GM23338 (cell line): ENCODE measurements at regions not wholly inside any gene's neighbourhood (a gene's known extent, or its start where the extent isn't known, plus 50 kb on each side); places are given as distances from the start of the nearest gene placed in this dataset.

Experiments
- ATAC-seq: fragments of 200-7000 bp; cut with Tn5 transposase; 3 replicates; pipeline ENCODE4 v1.9.1; 2020
- DNase-seq: peaks from one replicate; pipeline ENCODE4 v3.0.0-alpha.2; 2015; ENCODE audit warnings: low spot score
- H2AFZ ChIP-seq: fragments of 200-600 bp; sonication (generic); 2 replicates; pipeline ENCODE4 v1.8.0; 2016; ENCODE audit warnings: antibody characterized with exemption, mild to moderate bottlenecking, moderate library complexity
- H3F3A ChIP-seq: fragments of 200-600 bp; sonication (generic); replicated peaks from 2 replicates; pipeline ENCODE4 v1.8.0; 2017; ENCODE audit warnings: antibody characterized with exemption, mixed run types, low read depth
- H3K27ac ChIP-seq: fragments of 200-600 bp; sonication (generic); 2 replicates; pipeline ENCODE4 v1.6.1; 2016; ENCODE audit warnings: low read depth
- H3K27me3 ChIP-seq: fragments of 200-600 bp; sonication (generic); 2 replicates; pipeline ENCODE4 v1.8.0; 2016; ENCODE audit warnings: mild to moderate bottlenecking, mixed run types, moderate library complexity; ENCODE audit not compliant: insufficient read depth
- H3K36me3 ChIP-seq: fragments of 200-600 bp; sonication (generic); 2 replicates; pipeline ENCODE4 v1.8.0; 2016; ENCODE audit warnings: mild to moderate bottlenecking; ENCODE audit not compliant: insufficient read depth
- H3K4me1 ChIP-seq: fragments of 200-600 bp; sonication (generic); 2 replicates; pipeline ENCODE4 v1.8.0; 2016; ENCODE audit warnings: mild to moderate bottlenecking, moderate library complexity; ENCODE audit not compliant: insufficient read depth
- H3K4me2 ChIP-seq: fragments of 200-600 bp; sonication (generic); 2 replicates; pipeline ENCODE4 v1.7.1; 2017; ENCODE audit warnings: mixed run types
- H3K4me3 ChIP-seq: fragments of 200-600 bp; sonication (generic); 2 replicates; pipeline ENCODE4 v1.6.1; 2016; ENCODE audit warnings: mixed run types
- H3K79me2 ChIP-seq: fragments of 200-600 bp; sonication (generic); replicated peaks from 2 replicates; pipeline ENCODE4 v1.8.0; 2017; ENCODE audit warnings: mild to moderate bottlenecking; ENCODE audit not compliant: insufficient read depth
- H3K9me2 ChIP-seq: fragments of 200-600 bp; sonication (generic); 2 replicates; pipeline ENCODE4 v1.8.0; 2017; ENCODE audit not compliant: insufficient read depth
- H4K20me1 ChIP-seq: fragments of 200-600 bp; sonication (generic); replicated peaks from 2 replicates; pipeline ENCODE4 v1.8.0; 2017; ENCODE audit warnings: mild to moderate bottlenecking; ENCODE audit not compliant: insufficient read depth
- H3K27ac Mint-ChIP-seq: 2 replicates; pipeline ENCODE4 v1.8.0; 2020; ENCODE audit warnings: inconsistent platforms, mild to moderate bottlenecking, moderate library complexity, mixed read lengths
- H3K27me3 Mint-ChIP-seq: 3 replicates; pipeline ENCODE4 v1.8.0; 2022; ENCODE audit warnings: low read depth, mild to moderate bottlenecking, moderate library complexity, mixed read lengths, inconsistent platforms; ENCODE audit not compliant: insufficient read depth, poor library complexity
- H3K36me3 Mint-ChIP-seq: 3 replicates; pipeline ENCODE4 v1.8.0; 2021; ENCODE audit warnings: low read depth, mild to moderate bottlenecking, inconsistent platforms, moderate library complexity, mixed read lengths
- H3K4me1 Mint-ChIP-seq: 3 replicates; pipeline ENCODE4 v1.8.0; 2020; ENCODE audit warnings: mild to moderate bottlenecking, inconsistent platforms, mixed read lengths
- H3K4me3 Mint-ChIP-seq: 3 replicates; pipeline ENCODE4 v1.8.0; 2021; ENCODE audit warnings: moderate library complexity, mild to moderate bottlenecking, inconsistent platforms, mixed read lengths
- H3K9me3 Mint-ChIP-seq: 3 replicates; pipeline ENCODE4 v1.8.0; 2020; ENCODE audit warnings: moderate library complexity, mild to moderate bottlenecking, inconsistent platforms, mixed read lengths
- EZH2 ChIP-seq: fragments of 200-600 bp; sonication (generic); IDR thresholded peaks from one replicate; pipeline ENCODE4 v1.8.0; 2017; ENCODE audit warnings: antibody characterized with exemption, mild to moderate bottlenecking, low read depth; ENCODE audit not compliant: unreplicated experiment
- EZH2phosphoT487 ChIP-seq: fragments of 200-600 bp; sonication (generic); IDR thresholded peaks from one replicate; pipeline ENCODE4 v1.8.1; 2018; ENCODE audit warnings: antibody characterized with exemption; ENCODE audit not compliant: unreplicated experiment
- JUNB ChIP-seq: IDR thresholded peaks from one replicate; pipeline ENCODE4 v1.6.1; 2016; ENCODE audit warnings: antibody characterized with exemption; ENCODE audit not compliant: unreplicated experiment
- NANOG ChIP-seq: IDR thresholded peaks from 2 replicates; pipeline ENCODE4 v1.6.1; 2016; ENCODE audit warnings: antibody characterized with exemption, borderline replicate concordance
- POLR2AphosphoS5 ChIP-seq: IDR thresholded peaks from 2 replicates; pipeline ENCODE4 v1.6.1; 2016; ENCODE audit warnings: antibody characterized with exemption, low read depth
- TF ChIP-seq, protein P1 (sequence below): IDR thresholded peaks from one replicate; pipeline ENCODE4 v1.6.1; 2018; ENCODE audit warnings: antibody characterized with exemption; ENCODE audit not compliant: unreplicated experiment

GRCh38 chr14:34243401-34243800 is 218.6 kb downstream of the SPTSSA start:
- H3K27me3 Mint-ChIP-seq, result no peaks in the 10 kb centered on the region
- no peak overlapping the region for H2AFZ ChIP-seq

GRCh38 chr14:34243001-34243400 is 219.0 kb downstream of the SPTSSA start:
- Histone ChIP-seq H3K27me3 (no peaks in the 10 kb centered on the region), H3K79me2 (no peaks in the 10 kb centered on the region), H3K4me1 (no peaks in the 10 kb centered on the region), H3K4me2 (no peak overlapping the region), H3K27ac (no peak overlapping the region), H3K9me2 (peaks cover 6% of the 10 kb centered on the region; the same call in 1 of the 2 replicates), H3F3A (no peaks in the 10 kb centered on the region), H3K36me3 (no peaks in the 10 kb centered on the region), H3K4me3 (no peak overlapping the region), H4K20me1 (no peaks in the 10 kb centered on the region), H2AFZ (no peak overlapping the region)
- ATAC-seq (no peak), DNase-seq (no peak)
- Mint-ChIP-seq H3K4me1 (no peaks in the 10 kb centered on the region; the same call in 2 of the 3 replicates), H3K27ac (no peak overlapping the region), H3K27me3 (no peaks in the 10 kb centered on the region), H3K9me3 (no peaks in the 10 kb centered on the region; the same call in 2 of the 3 replicates), H3K4me3 (no peak overlapping the region), H3K36me3 (no peaks in the 10 kb centered on the region)
- TF ChIP-seq, protein P1, sequence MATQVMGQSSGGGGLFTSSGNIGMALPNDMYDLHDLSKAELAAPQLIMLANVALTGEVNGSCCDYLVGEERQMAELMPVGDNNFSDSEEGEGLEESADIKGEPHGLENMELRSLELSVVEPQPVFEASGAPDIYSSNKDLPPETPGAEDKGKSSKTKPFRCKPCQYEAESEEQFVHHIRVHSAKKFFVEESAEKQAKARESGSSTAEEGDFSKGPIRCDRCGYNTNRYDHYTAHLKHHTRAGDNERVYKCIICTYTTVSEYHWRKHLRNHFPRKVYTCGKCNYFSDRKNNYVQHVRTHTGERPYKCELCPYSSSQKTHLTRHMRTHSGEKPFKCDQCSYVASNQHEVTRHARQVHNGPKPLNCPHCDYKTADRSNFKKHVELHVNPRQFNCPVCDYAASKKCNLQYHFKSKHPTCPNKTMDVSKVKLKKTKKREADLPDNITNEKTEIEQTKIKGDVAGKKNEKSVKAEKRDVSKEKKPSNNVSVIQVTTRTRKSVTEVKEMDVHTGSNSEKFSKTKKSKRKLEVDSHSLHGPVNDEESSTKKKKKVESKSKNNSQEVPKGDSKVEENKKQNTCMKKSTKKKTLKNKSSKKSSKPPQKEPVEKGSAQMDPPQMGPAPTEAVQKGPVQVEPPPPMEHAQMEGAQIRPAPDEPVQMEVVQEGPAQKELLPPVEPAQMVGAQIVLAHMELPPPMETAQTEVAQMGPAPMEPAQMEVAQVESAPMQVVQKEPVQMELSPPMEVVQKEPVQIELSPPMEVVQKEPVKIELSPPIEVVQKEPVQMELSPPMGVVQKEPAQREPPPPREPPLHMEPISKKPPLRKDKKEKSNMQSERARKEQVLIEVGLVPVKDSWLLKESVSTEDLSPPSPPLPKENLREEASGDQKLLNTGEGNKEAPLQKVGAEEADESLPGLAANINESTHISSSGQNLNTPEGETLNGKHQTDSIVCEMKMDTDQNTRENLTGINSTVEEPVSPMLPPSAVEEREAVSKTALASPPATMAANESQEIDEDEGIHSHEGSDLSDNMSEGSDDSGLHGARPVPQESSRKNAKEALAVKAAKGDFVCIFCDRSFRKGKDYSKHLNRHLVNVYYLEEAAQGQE, result no peak
- TF ChIP-seq EZH2, result no peak

More at GRCh38 chr14:34243401-34243800, 218.6 kb downstream of the SPTSSA start:
- Histone ChIP-seq H3K27me3 (no peaks in the 10 kb centered on the region), H3K4me2 (no peak overlapping the region), H3K4me3 (no peak overlapping the region), H3K27ac (no peak overlapping the region), H4K20me1 (no peaks in the 10 kb centered on the region), H3F3A (no peaks in the 10 kb centered on the region), H3K9me2 (peaks cover 6% of the 10 kb centered on the region; the same call in 1 of the 2 replicates), H3K4me1 (no peaks in the 10 kb centered on the region), H3K36me3 (no peaks in the 10 kb centered on the region), H3K79me2 (no peaks in the 10 kb centered on the region)
- Mint-ChIP-seq H3K4me1 (no peaks in the 10 kb centered on the region; the same call in 2 of the 3 replicates), H3K9me3 (no peaks in the 10 kb centered on the region; the same call in 2 of the 3 replicates), H3K27ac (no peak overlapping the region), H3K36me3 (no peaks in the 10 kb centered on the region), H3K4me3 (no peak overlapping the region)
- no peak for ATAC-seq
- TF ChIP-seq EZH2phosphoT487, result no peak
- TF ChIP-seq NANOG, result no peak
- no peak for TF ChIP-seq EZH2
- no peak for TF ChIP-seq JUNB
- no peak for DNase-seq

DNA sequence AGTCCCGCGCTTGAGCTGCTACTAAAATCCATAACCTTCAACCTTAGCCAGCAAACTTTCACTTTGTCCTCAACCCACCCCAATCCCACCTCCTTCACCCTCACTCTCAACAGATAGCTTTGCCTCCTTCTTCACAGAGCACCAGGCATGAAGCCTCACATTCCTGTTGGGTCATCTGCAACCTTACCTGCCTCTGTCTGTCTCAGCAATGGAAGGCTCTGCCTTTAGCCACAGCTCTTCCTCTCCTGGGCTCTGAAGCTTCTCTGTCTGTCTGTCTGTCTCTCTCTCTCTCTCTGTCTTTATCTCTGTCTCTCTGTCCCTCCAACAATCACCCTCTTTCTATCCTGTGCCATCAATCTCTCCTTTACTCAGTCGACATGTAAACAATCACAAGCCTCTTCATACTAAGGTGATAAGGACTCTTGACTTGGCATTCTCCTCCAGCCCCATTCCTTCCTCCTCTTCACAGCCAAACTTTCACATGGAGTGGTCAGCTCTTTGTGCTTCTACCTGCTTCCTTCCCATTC is 220.8 kb downstream of the SPTSSA start:
- DNase-seq (no peak), ATAC-seq (no peak)
- Histone ChIP-seq H3K27ac (no peak overlapping the region), H3K4me2 (no peak overlapping the region), H3K9me2 (peaks cover 2% of the 10 kb centered on the region; the same call in 1 of the 2 replicates), H4K20me1 (no peaks in the 10 kb centered on the region), H3K36me3 (no peaks in the 10 kb centered on the region), H3K4me3 (no peak overlapping the region), H3K4me1 (no peaks in the 10 kb centered on the region), H3K27me3 (no peaks in the 10 kb centered on the region), H3K79me2 (no peaks in the 10 kb centered on the region), H2AFZ (peak overlapping the region; percentile 40; the same call in 1 of the 2 replicates), H3F3A (no peaks in the 10 kb centered on the region)
- Mint-ChIP-seq H3K27me3 (no peaks in the 10 kb centered on the region), H3K9me3 (no peaks in the 10 kb centered on the region), H3K36me3 (no peaks in the 10 kb centered on the region), H3K4me3 (no peak overlapping the region), H3K4me1 (no peaks in the 10 kb centered on the region; the same call in 2 of the 3 replicates), H3K27ac (no peak overlapping the region)
- TF ChIP-seq POLR2AphosphoS5, result no peak
